Dedifferentiated amniotic fluid mesenchymal stem cell (primary cell): ENCODE measurements at regions not wholly inside any gene's neighbourhood (a gene's known extent, or its start where the extent isn't known, plus 50 kb on each side); places are given as distances from the start of the nearest gene placed in this dataset.
A peak's percentile ranks its signal among the peaks of the same experiment; 100 is the strongest.

Experiments used
- DNase-seq: peaks from one replicate; pipeline ENCODE4 v3.0.0-alpha.2; 2016; ENCODE audit errors: extremely low spot score

- no peak for DNase-seq
Observed at GRCh38 chr6:66961191-66961590, 1254.2 kb upstream of the EYS start.

GRCh38 chr6:66949191-66949661, 1242.2 kb upstream of the EYS start:
- DNase-seq: no peak

- no peak for DNase-seq
Observed at GRCh38 chr6:66948106-66948505, 1241.1 kb upstream of the EYS start.

- DNase-seq: no peak
Observed at GRCh38 chr6:66940003-66940402, 1233.0 kb upstream of the EYS start.

DNA sequence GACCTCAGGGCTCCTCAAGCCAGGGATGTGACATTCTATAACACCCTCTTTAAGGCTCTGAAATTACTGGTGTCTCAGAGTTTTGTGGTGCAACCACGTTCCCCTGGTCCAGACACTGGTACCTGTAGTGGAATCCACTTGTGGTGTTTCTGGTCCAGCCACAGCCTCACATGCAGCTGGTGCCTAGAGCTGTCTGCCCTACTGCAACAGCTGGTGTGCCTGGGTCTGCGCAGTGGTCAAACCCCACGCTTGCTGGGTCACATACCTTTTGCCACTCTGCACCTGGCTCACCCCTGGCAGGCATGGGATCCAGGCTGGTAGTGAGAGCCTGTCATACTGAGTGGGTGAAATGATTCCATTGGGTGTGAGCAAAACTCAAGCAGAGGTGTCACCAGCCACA, 1230.2 kb upstream of the EYS start:
- no peak for DNase-seq

- DNase-seq: no peak
Observed at GRCh38 chr6:66935612-66936011, 1228.6 kb upstream of the EYS start.

DNA sequence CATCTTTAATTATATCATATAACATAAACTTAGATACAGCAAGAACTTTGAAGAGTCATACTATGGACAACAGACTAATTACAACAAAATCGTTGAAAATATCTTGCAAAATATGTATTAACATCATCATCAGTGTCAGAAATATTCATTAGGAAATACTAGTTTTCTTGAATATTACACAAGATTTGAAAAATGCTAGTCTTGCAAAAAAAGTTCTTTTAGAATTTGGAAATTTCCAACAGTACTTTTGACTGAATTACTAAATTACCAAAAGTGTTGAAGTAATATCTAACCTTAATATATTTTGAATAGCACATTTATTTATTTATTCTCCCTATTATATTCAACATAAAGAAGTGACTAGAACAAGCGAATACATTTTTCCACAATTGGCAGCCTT, 1224.8 kb upstream of the EYS start:
- DNase-seq: no peak

- peak; percentile 48 for DNase-seq
Observed at GRCh38 chr6:66930559-66931290, 1223.7 kb upstream of the EYS start.

DNA sequence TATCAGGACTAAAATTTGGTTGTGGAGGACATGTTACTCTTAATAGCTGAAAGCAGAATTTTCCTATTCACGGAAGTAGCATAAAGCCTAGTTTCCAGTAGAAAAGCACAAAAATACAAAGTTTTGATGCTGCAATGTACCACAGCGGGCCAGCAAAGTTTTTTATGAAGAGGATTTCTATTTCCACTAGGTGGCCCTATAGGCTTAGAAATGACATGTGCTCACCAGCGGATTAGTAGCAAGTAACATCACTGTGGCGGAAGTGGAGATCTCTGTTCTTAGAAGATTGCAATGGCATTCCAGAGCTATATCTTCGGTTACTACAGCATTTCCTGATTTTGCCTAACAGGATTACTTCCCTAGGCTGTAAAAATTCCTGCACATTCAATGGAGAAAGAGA, 1219.0 kb upstream of the EYS start:
- DNase-seq: peak; percentile 34

- DNase-seq: no peak
Observed at GRCh38 chr6:66913657-66914056, 1206.6 kb upstream of the EYS start.

DNA sequence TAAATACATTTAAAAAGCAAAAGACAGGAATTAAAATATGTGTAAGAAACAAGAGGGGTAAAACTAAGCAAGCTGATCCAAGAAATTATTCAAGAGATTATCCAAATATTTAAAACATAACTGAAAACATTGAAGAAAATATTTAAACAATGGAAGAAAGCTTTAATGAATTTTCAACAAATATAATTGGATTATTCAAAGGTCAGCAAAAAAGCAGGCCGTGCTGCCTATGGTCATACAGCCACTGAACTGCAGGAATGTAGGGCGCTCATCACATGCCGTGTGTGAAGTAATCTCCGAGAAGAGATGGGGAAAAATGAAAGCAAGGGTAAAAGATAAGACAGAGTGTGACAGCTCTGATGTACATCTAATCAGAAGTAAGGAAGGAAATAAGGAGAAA, 1195.4 kb upstream of the EYS start:
- no peak for DNase-seq

- DNase-seq: no peak
Observed at GRCh38 chr6:66900133-66901083, 1193.4 kb upstream of the EYS start.

DNA sequence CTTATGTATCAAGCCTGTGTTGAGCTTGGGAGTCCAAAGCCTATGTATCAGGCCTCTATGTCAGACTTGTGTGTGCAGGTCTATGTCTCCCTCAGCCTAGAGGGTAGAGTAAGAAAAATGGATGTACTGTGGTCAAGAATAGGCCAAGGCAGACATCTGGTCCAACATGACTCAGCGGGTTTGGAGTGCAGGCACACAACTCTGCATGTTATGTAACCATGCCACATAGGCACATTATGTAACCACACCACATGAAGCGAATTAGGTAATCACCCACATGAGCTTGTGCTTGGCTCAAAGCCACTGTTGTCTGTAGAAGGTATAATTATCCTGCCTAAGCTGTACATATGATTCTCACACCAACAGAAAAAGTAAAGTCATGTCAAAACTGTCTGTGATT, 1190.5 kb upstream of the EYS start:
- DNase-seq: no peak

GRCh38 chr6:66896415-66896814, 1189.4 kb upstream of the EYS start:
- DNase-seq: no peak

GRCh38 chr6:66883453-66883852, 1176.4 kb upstream of the EYS start:
- no peak for DNase-seq

- DNase-seq: no peak
Observed at GRCh38 chr6:66866801-66867200, 1159.8 kb upstream of the EYS start.

- no peak for DNase-seq
Observed at GRCh38 chr6:66865771-66866170, 1158.7 kb upstream of the EYS start.

GRCh38 chr6:66861007-66861541, 1154.0 kb upstream of the EYS start:
- peak; percentile 6 for DNase-seq

DNA sequence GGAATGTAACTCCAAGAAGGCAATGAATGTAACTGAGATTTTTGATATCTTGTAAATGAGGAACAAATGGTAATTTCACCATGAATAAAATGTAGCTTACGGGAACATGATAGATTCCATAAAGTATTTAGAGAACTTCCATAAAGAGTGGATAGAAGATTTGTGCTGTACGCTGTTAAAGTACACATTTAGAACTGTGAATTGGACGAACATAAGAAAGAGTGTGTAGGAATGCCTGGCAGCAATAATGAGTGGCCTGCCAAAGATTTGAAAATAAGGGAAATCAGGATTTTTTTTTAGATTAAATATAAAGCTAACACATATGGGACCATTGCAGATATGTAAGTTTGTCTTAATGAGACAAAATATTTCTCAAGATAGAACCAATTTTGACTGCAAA, 1153.3 kb upstream of the EYS start:
- no peak for DNase-seq

DNA sequence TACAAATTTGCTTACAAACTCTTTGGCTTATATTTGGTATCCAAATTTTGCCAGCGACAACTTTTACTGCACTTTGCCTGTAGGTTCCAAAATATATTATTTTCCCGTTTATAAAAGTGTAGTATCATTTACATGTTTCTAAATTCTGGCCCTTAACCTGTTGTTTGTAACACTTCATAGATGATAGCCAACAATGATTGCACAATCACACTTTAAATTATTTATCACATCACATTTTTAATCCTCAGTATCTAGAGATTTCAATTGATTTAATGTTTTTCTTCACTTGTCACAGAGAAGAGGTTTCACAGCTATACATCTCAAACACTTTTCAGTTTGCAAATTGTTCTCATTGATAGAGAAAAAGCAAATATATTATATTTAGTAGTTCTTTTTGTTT, 1151.2 kb upstream of the EYS start:
- DNase-seq: no peak

DNA sequence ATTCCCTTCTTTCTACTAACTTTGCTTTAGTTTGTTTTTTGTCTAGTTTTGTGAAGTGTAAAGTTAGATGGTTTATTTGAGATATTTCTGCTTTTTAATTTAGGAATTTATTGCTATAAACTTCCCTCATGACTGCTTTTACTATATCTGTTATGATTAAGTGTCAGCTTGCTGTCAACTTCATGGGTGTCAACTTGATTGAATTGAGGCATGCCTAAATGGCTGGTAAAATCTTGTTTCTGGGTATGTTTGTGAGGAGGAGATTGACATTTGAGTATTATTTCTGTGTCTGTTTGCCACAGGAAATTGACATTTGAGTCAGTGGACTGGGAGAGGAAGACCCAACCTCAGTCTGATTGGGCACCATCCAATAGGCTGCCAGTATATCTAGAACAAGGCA, 1147.0 kb upstream of the EYS start:
- no peak for DNase-seq

DNA sequence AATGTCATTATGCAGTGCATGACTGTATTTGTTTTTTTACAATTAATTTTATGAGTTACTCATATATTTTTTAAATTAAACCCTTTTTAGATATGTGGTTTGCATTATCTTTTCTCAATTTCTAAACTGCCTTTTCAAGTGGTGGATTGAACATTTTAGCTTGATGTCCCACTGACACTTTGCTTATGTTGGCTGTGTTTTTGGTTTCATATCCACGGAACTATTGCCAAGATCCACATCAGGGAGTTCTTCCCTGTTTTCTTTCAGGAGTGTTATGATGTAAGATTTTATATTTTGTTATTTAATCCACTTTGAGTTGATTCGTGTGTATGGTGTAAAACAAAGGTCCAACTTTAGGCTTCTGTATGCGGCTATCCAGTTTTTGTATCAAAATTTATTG, 1144.9 kb upstream of the EYS start:
- no peak for DNase-seq

DNA sequence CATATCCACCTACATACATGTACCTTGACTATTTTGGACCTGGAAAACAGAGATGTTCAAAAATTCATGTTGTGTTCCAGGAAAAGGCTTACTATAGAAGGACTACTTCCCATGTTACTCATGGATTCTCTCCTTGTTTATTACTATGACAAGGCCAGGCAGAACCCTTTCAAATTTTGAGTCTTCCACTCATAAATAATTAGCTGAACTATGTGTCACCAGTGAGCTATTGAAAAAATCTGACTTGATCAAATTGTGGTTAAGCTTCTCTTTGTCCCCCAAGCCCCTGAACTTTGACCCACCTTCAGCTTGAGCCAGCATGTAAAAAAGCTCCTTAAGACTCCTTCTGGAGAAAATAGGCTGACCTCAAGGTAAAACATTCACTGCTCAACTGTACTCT, 1142.8 kb upstream of the EYS start:
- DNase-seq: no peak
